WTC11 (cell line): ENCODE measurements at regions not wholly inside any gene's neighbourhood (a gene's known extent, or its start where the extent isn't known, plus 50 kb on each side); places are given as distances from the start of the nearest gene placed in this dataset.

Experiments used
- ATAC-seq: fragments of 200-7000 bp; cut with Tn5 transposase; 2 replicates; pipeline ENCODE4 v1.10.0; 2021; ENCODE audit warnings: mild to moderate bottlenecking, moderate library complexity
- CTCF ChIA-PET: fragments of 300-600 bp; sonication (Branson Sonifier 250); formaldehyde crosslinking; loops from one replicate; lab custom pipeline; 2021; ENCODE audit warnings: antibody characterized with exemption; lab: Charles Lee
- POLR2A ChIA-PET: fragments of 350-600 bp; sonication (Branson Sonifier 250); formaldehyde crosslinking; loops from one replicate; lab custom pipeline; 2021; ENCODE audit warnings: antibody characterized with exemption; lab: Charles Lee
- DNase-seq: peaks from one replicate; pipeline ENCODE4 v3.0.0; 2021; ENCODE audit warnings: low spot score
- H3K27ac Mint-ChIP-seq: 2 replicates; pipeline ENCODE4 v1.8.0; 2021; ENCODE audit warnings: mixed read lengths
- H3K27me3 Mint-ChIP-seq: 2 replicates; pipeline ENCODE4 v1.8.0; 2021; ENCODE audit warnings: low read depth, mild to moderate bottlenecking, moderate library complexity, mixed read lengths
- H3K36me3 Mint-ChIP-seq: 2 replicates; pipeline ENCODE4 v1.8.0; 2021; ENCODE audit warnings: mixed read lengths
- H3K4me1 Mint-ChIP-seq: 2 replicates; pipeline ENCODE4 v1.8.0; 2022; ENCODE audit warnings: mixed read lengths
- H3K4me3 Mint-ChIP-seq: 2 replicates; pipeline ENCODE4 v1.8.0; 2021; ENCODE audit warnings: mild to moderate bottlenecking, moderate library complexity, mixed read lengths
- H3K9me3 Mint-ChIP-seq: 2 replicates; pipeline ENCODE4 v1.8.0; 2021; ENCODE audit warnings: mixed read lengths
- ATF1 ChIP-seq: sonication (generic); formaldehyde crosslinking; IDR thresholded peaks from 2 replicates; pipeline ENCODE4 v1.8.1; 2023; ENCODE audit warnings: mild to moderate bottlenecking, moderate library complexity, missing genetic modification reagents
- CREB1 ChIP-seq: sonication (generic); formaldehyde crosslinking; IDR thresholded peaks from 2 replicates; pipeline ENCODE4 v1.8.0; 2023; ENCODE audit warnings: mild to moderate bottlenecking, missing genetic modification reagents
- CREM ChIP-seq: sonication (generic); formaldehyde crosslinking; IDR thresholded peaks from 2 replicates; pipeline ENCODE4 v1.8.1; 2022; ENCODE audit warnings: mild to moderate bottlenecking, missing genetic modification reagents, moderate library complexity
- ELF4 ChIP-seq: sonication (generic); formaldehyde crosslinking; IDR thresholded peaks from 2 replicates; pipeline ENCODE4 v1.8.1; 2022; ENCODE audit warnings: low read depth, mild to moderate bottlenecking, moderate library complexity, missing genetic modification reagents
- ETV6 ChIP-seq: sonication (generic); formaldehyde crosslinking; IDR thresholded peaks from 2 replicates; pipeline ENCODE4 v1.8.1; 2022; ENCODE audit warnings: mild to moderate bottlenecking, missing genetic modification reagents
- FOXK1 ChIP-seq: sonication (generic); formaldehyde crosslinking; IDR thresholded peaks from 2 replicates; pipeline ENCODE4 v1.8.0; 2022; ENCODE audit warnings: mild to moderate bottlenecking, moderate library complexity, missing genetic modification reagents
- GABPB1 ChIP-seq: sonication (generic); formaldehyde crosslinking; IDR thresholded peaks from 2 replicates; pipeline ENCODE4 v1.8.1; 2023; ENCODE audit warnings: mild to moderate bottlenecking, missing genetic modification reagents
- GRHL2 ChIP-seq: fragments of 250-450 bp; sonication (Bioruptor Pico); IDR thresholded peaks from 2 replicates; pipeline ENCODE4 v1.8.0; 2022; ENCODE audit warnings: mild to moderate bottlenecking, moderate library complexity; ENCODE audit not compliant: insufficient replicate concordance, severe bottlenecking
- HMGXB4 ChIP-seq: sonication (generic); formaldehyde crosslinking; IDR thresholded peaks from 2 replicates; pipeline ENCODE4 v1.8.1; 2023; ENCODE audit warnings: mild to moderate bottlenecking, moderate library complexity, missing genetic modification reagents
- IRF1 ChIP-seq: sonication (generic); formaldehyde crosslinking; IDR thresholded peaks from 2 replicates; pipeline ENCODE4 v1.8.0; 2023; ENCODE audit warnings: missing genetic modification reagents
- NFE2L1 ChIP-seq: sonication (generic); formaldehyde crosslinking; IDR thresholded peaks from 2 replicates; pipeline ENCODE4 v1.8.1; 2023; ENCODE audit warnings: missing genetic modification reagents
- NR3C1 ChIP-seq: sonication (generic); formaldehyde crosslinking; conservative IDR thresholded peaks from 2 replicates; pipeline ENCODE4 v1.8.1; 2023; ENCODE audit warnings: low read depth, mild to moderate bottlenecking, missing genetic modification reagents
- TP53 ChIP-seq: sonication (generic); formaldehyde crosslinking; IDR thresholded peaks from 2 replicates; pipeline ENCODE4 v1.8.1; 2023; ENCODE audit warnings: mild to moderate bottlenecking, missing genetic modification reagents
- USF2 ChIP-seq: sonication (generic); formaldehyde crosslinking; IDR thresholded peaks from 2 replicates; pipeline ENCODE4 v1.8.1; 2023; ENCODE audit warnings: mild to moderate bottlenecking, missing genetic modification reagents, moderate library complexity
- ZNF219 ChIP-seq: sonication (generic); formaldehyde crosslinking; IDR thresholded peaks from 2 replicates; pipeline ENCODE4 v1.8.0; 2023; ENCODE audit warnings: missing genetic modification reagents, mild to moderate bottlenecking, borderline replicate concordance
- ZNF263 ChIP-seq: sonication (generic); formaldehyde crosslinking; IDR thresholded peaks from 2 replicates; pipeline ENCODE4 v1.8.1; 2022; ENCODE audit warnings: low read depth, mild to moderate bottlenecking, moderate library complexity, missing genetic modification reagents
- ZNF317 ChIP-seq: sonication (generic); formaldehyde crosslinking; IDR thresholded peaks from 2 replicates; pipeline ENCODE4 v1.8.1; 2023; ENCODE audit warnings: low read depth, mild to moderate bottlenecking, moderate library complexity, missing genetic modification reagents, borderline replicate concordance
- ZNF425 ChIP-seq: fragments of 250-450 bp; sonication (Bioruptor Pico); conservative IDR thresholded peaks from 2 replicates; pipeline ENCODE4 v1.9.0; 2021; ENCODE audit warnings: mild to moderate bottlenecking
- ZNF532 ChIP-seq: fragments of 250-450 bp; sonication (Bioruptor Pico); IDR thresholded peaks from 2 replicates; pipeline ENCODE4 v1.9.0; 2021; ENCODE audit warnings: mild to moderate bottlenecking, borderline replicate concordance
- ZNF671 ChIP-seq: fragments of 250-450 bp; sonication (Bioruptor Pico); IDR thresholded peaks from 2 replicates; pipeline ENCODE4 v1.8.0; 2021; ENCODE audit warnings: mild to moderate bottlenecking

GRCh38 chr4:56212774-56213173, 174.5 kb downstream of the AASDH start:
- ChIA-PET CTCF (no interaction called here), POLR2A (no interaction called here)
- Mint-ChIP-seq H3K27ac (no peak overlapping the region), H3K4me1 (peaks cover 41% of the 10 kb centered on the region), H3K27me3 (peaks cover 61% of the 10 kb centered on the region), H3K4me3 (no peak overlapping the region), H3K9me3 (peaks cover 18% of the 10 kb centered on the region), H3K36me3 (peaks cover 24% of the 10 kb centered on the region)
- DNase-seq (no peak), ATAC-seq (no peak)
- no peak for TF ChIP-seq ZNF219
- TF ChIP-seq IRF1 (CRISPR knock-in tag), result no peak
- TF ChIP-seq TP53 (CRISPR knock-in tag), result no peak
- no peak for TF ChIP-seq ZNF317 (CRISPR knock-in tag)
- no peak for TF ChIP-seq CREB1
- TF ChIP-seq ZNF425, result no peak
- no peak for TF ChIP-seq USF2 (CRISPR knock-in tag)
- no peak for TF ChIP-seq GABPB1 (CRISPR knock-in tag)
- TF ChIP-seq NR3C1, result no peak
- no peak for TF ChIP-seq ELF4 (CRISPR knock-in tag)
- no peak for TF ChIP-seq ETV6 (CRISPR knock-in tag)
- TF ChIP-seq NFE2L1 (CRISPR knock-in tag), result no peak
- no peak for TF ChIP-seq ZNF532 (CRISPR knock-in tag)
- TF ChIP-seq ZNF671 (CRISPR knock-in tag), result no peak
- TF ChIP-seq GRHL2 (CRISPR knock-in tag), result no peak
- TF ChIP-seq ZNF263 (CRISPR knock-in tag), result no peak
- TF ChIP-seq ATF1 (CRISPR knock-in tag), result no peak
- no peak for TF ChIP-seq FOXK1 (CRISPR knock-in tag)
- no peak for TF ChIP-seq CREM (CRISPR knock-in tag)
- TF ChIP-seq HMGXB4 (CRISPR knock-in tag), result no peak
